ENCODE measurements at regions not wholly inside any gene's neighbourhood (a gene's known extent, or its start where the extent isn't known, plus 50 kb on each side); places are given as distances from the start of the nearest gene placed in this dataset.

DNA sequence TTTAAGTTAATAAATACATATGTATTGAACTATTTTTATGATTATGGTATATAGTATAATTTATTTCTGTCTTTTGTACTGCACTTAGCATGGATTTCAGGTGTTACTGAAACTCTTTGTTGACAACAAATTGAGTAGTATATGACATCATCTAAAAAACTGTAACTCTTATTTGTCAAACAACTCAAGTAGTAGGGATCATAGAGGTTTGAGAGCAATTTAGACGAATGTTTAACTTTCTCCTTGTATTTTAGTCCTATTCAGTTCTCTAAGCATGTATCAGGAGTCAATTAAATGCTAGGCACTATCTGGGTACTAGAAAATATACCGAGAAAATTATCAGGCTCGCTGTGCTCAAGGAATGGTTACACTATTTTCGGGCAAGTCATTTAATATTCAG lies 595.2 kb downstream of the METTL15 start:
- no peak for TF ChIP-seq POLR2AphosphoS5 (IDR thresholded peaks at IDR 0.05; ENCODE audit: low read depth)
- no peak for TF ChIP-seq REST (IDR thresholded peaks at IDR 0.05; ENCODE audit: insufficient replicate concordance, low read depth)
- TF ChIP-seq CTCF (IDR thresholded peaks at IDR 0.05; ENCODE audit: insufficient read depth, low read length) = no peak
- no peak for TF ChIP-seq GABPA (IDR thresholded peaks at IDR 0.05; ENCODE audit: low read depth)
- TF ChIP-seq SPI1 (IDR thresholded peaks at IDR 0.05; ENCODE audit: borderline replicate concordance, low read depth) = no peak

Data from HL-60 (cell line).